H1 (cell line): ENCODE measurements at regions not wholly inside any gene's neighbourhood (a gene's known extent, or its start where the extent isn't known, plus 50 kb on each side); places are given as distances from the start of the nearest gene placed in this dataset.

Experiments used
- CTCF ChIA-PET: fragments of 300-600 bp; sonication (Branson Sonifier 250); formaldehyde crosslinking; loops from one replicate; lab custom pipeline; 2021; ENCODE audit not compliant: partially characterized antibody; lab: Charles Lee
- POLR2A ChIA-PET: fragments of 300-600 bp; sonication (Branson Sonifier 250); formaldehyde crosslinking; loops from one replicate; lab custom pipeline; 2021; ENCODE audit warnings: inconsistent platforms; ENCODE audit not compliant: partially characterized antibody; lab: Charles Lee
- DNase-seq, 2 experiments: peaks; one replicate each; pipeline versions ENCODE4 v3.0.0 to v3.0.0-alpha.2; 2010 to 2022; ENCODE audit warnings: low spot score in 2 of 2, low read depth in 1 of 2, mixed read lengths in 1 of 2
- FAIRE-seq: peaks from 2 replicates; lab custom pipeline; 2011; peaks lifted over from hg19 to GRCh38; lab: Jason Lieb, UNC
- H2AFZ ChIP-seq: 2 replicates; pipeline ENCODE4 v1.8.1; 2012; ENCODE audit warnings: low read length, inconsistent platforms
- H2AK5ac ChIP-seq: 2 replicates; pipeline ENCODE4 v1.6.1; 2013; ENCODE audit warnings: low read depth, low read length
- H2BK120ac ChIP-seq: replicated peaks from 2 replicates; pipeline ENCODE3; 2013; ENCODE audit warnings: low read depth, low read length, inconsistent platforms
- H2BK12ac ChIP-seq: 2 replicates; pipeline ENCODE4 v1.6.1; 2013; ENCODE audit warnings: low read depth, low read length
- H2BK15ac ChIP-seq: 2 replicates; pipeline ENCODE4 v1.6.1; 2013; ENCODE audit warnings: low read length
- H2BK20ac ChIP-seq: 2 replicates; pipeline ENCODE4 v1.6.1; 2013; ENCODE audit warnings: low read length
- H2BK5ac ChIP-seq: 2 replicates; pipeline ENCODE4 v1.6.1; 2013; ENCODE audit warnings: low read depth, low read length
- H3K14ac ChIP-seq: 2 replicates; pipeline ENCODE4 v1.6.1; 2013; ENCODE audit warnings: inconsistent platforms; ENCODE audit not compliant: insufficient read length
- H3K18ac ChIP-seq: 2 replicates; pipeline ENCODE4 v1.6.1; 2013; ENCODE audit warnings: low read length; ENCODE audit errors: extremely low read depth
- H3K23ac ChIP-seq: 2 replicates; pipeline ENCODE4 v1.6.1; 2013; ENCODE audit warnings: inconsistent platforms; ENCODE audit not compliant: insufficient read length
- H3K23me2 ChIP-seq: 2 replicates; pipeline ENCODE4 v1.6.1; 2013; ENCODE audit warnings: low read depth, low read length
- H3K27ac ChIP-seq: 2 replicates; pipeline ENCODE4 v1.6.1; 2011; ENCODE audit warnings: low read depth, low read length, inconsistent platforms
- H3K27me3 ChIP-seq, 4 experiments: replicated peaks in 1 of 4; 1 replicate in 1 of 4; 2 replicates in 3 of 4; pipeline versions ENCODE4 v1.6.1 to v1.8.1; 2011 to 2013; ENCODE audit warnings: low read length in 3 of 4, mild to moderate bottlenecking in 3 of 4, inconsistent platforms in 2 of 4, mixed read lengths in 2 of 4, moderate library complexity in 1 of 4; ENCODE audit not compliant: control insufficient read depth in 3 of 4, insufficient read depth in 3 of 4; ENCODE audit errors: extremely low read depth in 1 of 4
- H3K36me3 ChIP-seq, 4 experiments: 2 replicates each; pipeline versions ENCODE4 v1.6.1 to v1.8.1; 2011 to 2013; ENCODE audit warnings: mild to moderate bottlenecking in 4 of 4, low read length in 3 of 4, moderate library complexity in 2 of 4, control low read depth in 1 of 4, inconsistent platforms in 1 of 4; ENCODE audit not compliant: insufficient read depth in 4 of 4, control insufficient read depth in 2 of 4
- H3K4ac ChIP-seq: replicated peaks from 2 replicates; pipeline ENCODE3; 2013; ENCODE audit warnings: low read length, low read depth, mixed read lengths, inconsistent platforms; ENCODE audit not compliant: insufficient read length
- H3K4me1 ChIP-seq, 4 experiments: replicated peaks in 1 of 4; 1 replicate in 1 of 4; 2 replicates in 3 of 4; pipeline versions ENCODE4 v1.6.1 to v1.8.1; 2011 to 2013; ENCODE audit warnings: low read length in 3 of 4, inconsistent platforms in 2 of 4, mixed read lengths in 1 of 4; ENCODE audit not compliant: insufficient read depth in 4 of 4, control insufficient read depth in 3 of 4
- H3K4me2 ChIP-seq, 2 experiments: 2 replicates each; pipeline versions ENCODE4 v1.6.1 to v1.8.1; 2011 to 2013; ENCODE audit warnings: low read depth in 2 of 2, low read length in 2 of 2, control low read depth in 1 of 2, inconsistent platforms in 1 of 2, mild to moderate bottlenecking in 1 of 2; ENCODE audit not compliant: insufficient read depth in 1 of 2
- H3K4me3 ChIP-seq, 4 experiments: fragments of 200-600, 300-600 bp in 1 of 4; sonication (generic), shearing (Covaris generic), sonication (Bioruptor Twin) in 1 of 4; 2 replicates each; pipeline versions ENCODE4 v1.5.1 to v1.8.1; 2011 to 2016; ENCODE audit warnings: low read length in 4 of 4, low read depth in 3 of 4, control low read depth in 2 of 4, inconsistent platforms in 2 of 4, mild to moderate bottlenecking in 2 of 4, mixed read lengths in 1 of 4, moderate library complexity in 1 of 4; ENCODE audit not compliant: insufficient read depth in 2 of 4; ENCODE audit errors: extremely low read depth in 1 of 4
- H3K56ac ChIP-seq: replicated peaks from 2 replicates; pipeline ENCODE3; 2013; ENCODE audit warnings: low read depth, mild to moderate bottlenecking, mixed read lengths, low read length, inconsistent platforms; ENCODE audit not compliant: insufficient read length
- H3K79me1 ChIP-seq: 2 replicates; pipeline ENCODE4 v1.6.1; 2013; ENCODE audit warnings: low read depth, low read length, control low read depth
- H3K79me2 ChIP-seq, 2 experiments: 2 replicates each; pipeline versions ENCODE4 v1.6.1 to v1.8.1; 2012 to 2013; ENCODE audit warnings: low read length in 2 of 2, mild to moderate bottlenecking in 2 of 2, inconsistent platforms in 1 of 2; ENCODE audit not compliant: insufficient read depth in 2 of 2, control insufficient read depth in 1 of 2
- H3K9ac ChIP-seq, 4 experiments: replicated peaks in 1 of 4; 1 replicate in 1 of 4; 2 replicates in 3 of 4; pipeline versions ENCODE4 v1.6.1 to v1.8.1; 2011 to 2013; ENCODE audit warnings: low read depth in 3 of 4, low read length in 3 of 4, control low read depth in 2 of 4, mild to moderate bottlenecking in 2 of 4, moderate library complexity in 2 of 4, inconsistent platforms in 1 of 4; ENCODE audit errors: extremely low read depth in 1 of 4
- H3K9me3 ChIP-seq, 2 experiments: 2 replicates each; pipeline versions ENCODE4 v1.6.1 to v1.8.1; 2012 to 2013; ENCODE audit warnings: mild to moderate bottlenecking in 2 of 2, moderate library complexity in 2 of 2, control low read depth in 1 of 2, inconsistent platforms in 1 of 2, low read depth in 1 of 2, low read length in 1 of 2, mixed read lengths in 1 of 2; ENCODE audit not compliant: insufficient read depth in 2 of 2
- H4K20me1 ChIP-seq, 2 experiments: replicated peaks in 1 of 2; 2 replicates each; pipeline versions ENCODE3 to v1.8.1; 2011 to 2013; ENCODE audit warnings: inconsistent platforms in 2 of 2, low read length in 2 of 2, mild to moderate bottlenecking in 1 of 2; ENCODE audit not compliant: insufficient read depth in 2 of 2, control insufficient read depth in 1 of 2
- H4K5ac ChIP-seq: 2 replicates; pipeline ENCODE4 v1.6.1; 2013; ENCODE audit warnings: low read length, low read depth, mixed read lengths, inconsistent platforms; ENCODE audit not compliant: insufficient read length
- H4K8ac ChIP-seq: 2 replicates; pipeline ENCODE4 v1.8.0; 2013; ENCODE audit warnings: mild to moderate bottlenecking, moderate library complexity, low read length, inconsistent platforms; ENCODE audit not compliant: insufficient read depth; ENCODE audit errors: extremely low read depth
- H4K91ac ChIP-seq: replicated peaks from 2 replicates; pipeline ENCODE3; 2013; ENCODE audit warnings: low read length, mixed read lengths, inconsistent platforms; ENCODE audit not compliant: insufficient read length
- BCL11A ChIP-seq, 2 experiments: IDR thresholded peaks; one replicate each; pipeline ENCODE4 v1.6.1; 2011; ENCODE audit warnings: low read depth in 2 of 2, low read length in 2 of 2, mild to moderate bottlenecking in 2 of 2
- CBX5 ChIP-seq: fragments of 300-800, 300-1000 bp; sonication (generic); IDR thresholded peaks from 2 replicates; pipeline ENCODE4 v1.7.1; 2016; ENCODE audit warnings: antibody characterized with exemption, low read length, low read depth
- CTBP2 ChIP-seq: IDR thresholded peaks from 2 replicates; pipeline ENCODE4 v1.7.0; 2011; ENCODE audit warnings: borderline replicate concordance, mild to moderate bottlenecking, moderate library complexity, mixed read lengths, low read length; ENCODE audit not compliant: insufficient read depth, insufficient read length
- POU5F1 ChIP-seq: IDR thresholded peaks from 2 replicates; pipeline ENCODE4 v1.6.1; 2011; ENCODE audit warnings: low read depth, mild to moderate bottlenecking, low read length, moderate library complexity
- TAF1 ChIP-seq: IDR thresholded peaks from 2 replicates; pipeline ENCODE4 v1.6.1; 2011; ENCODE audit warnings: mild to moderate bottlenecking, low read depth, low read length
- WGBS, 2 experiments: shearing (Covaris generic) in 1 of 2; methylation state at CpG; one replicate each; pipeline versions ENCODE4 v1.1.6 to v1.1.7; 2013 to 2015; ENCODE audit warnings: low lambda C conversion rate in 2 of 2, mixed read lengths in 2 of 2, inconsistent platforms in 1 of 2, low coverage in 1 of 2, missing lambda C conversion rate in 1 of 2; ENCODE audit not compliant: insufficient replicate concordance in 2 of 2, insufficient coverage in 1 of 2, insufficient read length in 1 of 2; ENCODE audit errors: extremely low coverage in 1 of 2, missing lambda C conversion rate in 1 of 2; 5-methylcytosine and 5-hydroxymethylcytosine counted together

- Histone ChIP-seq H4K5ac (no peak overlapping the region), H3K4me2 (no peak overlapping the region), H3K27ac (no peak overlapping the region), H4K8ac (no peak overlapping the region), H3K9me3 (no peaks in the 10 kb centered on the region), H3K4ac (no peak overlapping the region), H4K91ac (no peak overlapping the region), H3K9ac (no peak overlapping the region), H3K23me2 (no peaks in the 10 kb centered on the region), H2AFZ (no peak overlapping the region), H3K79me2 (no peaks in the 10 kb centered on the region), H2BK15ac (no peak overlapping the region), H2AK5ac (no peak overlapping the region), H3K36me3 (no peaks in the 10 kb centered on the region), H3K18ac (no peak overlapping the region), H4K20me1 (no peaks in the 10 kb centered on the region), H3K4me1 (peaks cover 0 to 8% (median 1%) of the 10 kb centered on the region in 4 experiments; a peak in 3 of 7 replicates), H2BK12ac (no peak overlapping the region), H3K4me3 (no peak overlapping the region), H2BK120ac (no peak overlapping the region), H3K79me1 (no peaks in the 10 kb centered on the region), H3K23ac (no peak overlapping the region), H3K56ac (no peak overlapping the region), H2BK20ac (no peak overlapping the region), H3K14ac (no peak overlapping the region), H3K27me3 (no peaks in the 10 kb centered on the region; a peak in 1 of 7 replicates), H2BK5ac (no peak overlapping the region)
- DNase-seq (no peak), FAIRE-seq (no peak)
- ChIA-PET POLR2A (no interaction called here), CTCF (no interaction called here)
- TF ChIP-seq CBX5: no peak
- no peak for TF ChIP-seq POU5F1
- TF ChIP-seq CTBP2: no peak
- no peak for TF ChIP-seq TAF1
- no peak for TF ChIP-seq BCL11A (IDR thresholded peaks at IDR 0.05; ENCODE audit: low read depth in 2 of 2, low read length in 2 of 2)
- 92% methylated on average over 4 of the region's 4 CpGs; no CpG with 5 or more reads in 1 of the 2 experiments for WGBS, 2 experiments
These were observed 191.9 kb upstream of the SLC27A6 start for GRCh38 chr5:128773378-128773777.
